ENCODE measurements at regions not wholly inside any gene's neighbourhood (a gene's known extent, or its start where the extent isn't known, plus 50 kb on each side); places are given as distances from the start of the nearest gene placed in this dataset.

GRCh38 chr6:68042339-68043121 lies 592.6 kb upstream of the ADGRB3 start:
- no peak for TF ChIP-seq CTCF (IDR thresholded peaks at IDR 0.05)
- TF ChIP-seq POLR2AphosphoS5 (IDR thresholded peaks at IDR 0.05; ENCODE audit: insufficient read depth in 1 of 2, low read depth in 1 of 2) = no peak

Data from vagina (tissue), 2 donors.